ENCODE measurements at regions not wholly inside any gene's neighbourhood (a gene's known extent, or its start where the extent isn't known, plus 50 kb on each side); places are given as distances from the start of the nearest gene placed in this dataset.

GRCh38 chr11:113618360-113618759, 87.7 kb downstream of the TMPRSS5 start:
- Mint-ChIP-seq H3K36me3 (no peaks in the 10 kb centered on the region), H3K4me1 (no peaks in the 10 kb centered on the region), H3K27ac (no peak overlapping the region), H3K27me3 (ENCODE audit: low read depth in 2 of 2) (peaks cover 15 to 49% of the 10 kb centered on the region in 2 donors), H3K4me3 (no peak overlapping the region), H3K9me3 (peaks cover 0 to 3% of the 10 kb centered on the region in 2 donors)
- no peak for DNase-seq
- 98% methylated on average over 2 of the region's 2 CpGs for WGBS (ENCODE audit: insufficient coverage)
- Histone ChIP-seq H3K36me3 (ENCODE audit: control insufficient read depth, insufficient read depth, low read length) (no peaks in the 10 kb centered on the region), H3K9me3 (ENCODE audit: control insufficient read depth, insufficient read depth, low read length) (no peaks in the 10 kb centered on the region), H3K4me1 (ENCODE audit: control insufficient read depth, insufficient read depth, low read length) (no peaks in the 10 kb centered on the region), H3K27ac (ENCODE audit: low read length) (no peak overlapping the region), H3K27me3 (ENCODE audit: control insufficient read depth, insufficient read depth, low read length) (no peaks in the 10 kb centered on the region), H3K4me3 (ENCODE audit: low read length) (no peak overlapping the region)
- TF ChIP-seq CTCF (IDR thresholded peaks at IDR 0.05), result no peak
- no peak for ATAC-seq
- intact Hi-C loops (cut with micrococcal nuclease), result no loop called here

- H3K4me1 Mint-ChIP-seq, result no peaks in the 10 kb centered on the region
- ATAC-seq, result no peak
- H3K4me3 Mint-ChIP-seq, result no peak overlapping the region
- Histone ChIP-seq H3K27ac (ENCODE audit: low read length) (no peak overlapping the region), H3K4me3 (ENCODE audit: low read length) (no peak overlapping the region), H3K9me3 (ENCODE audit: control insufficient read depth, insufficient read depth, low read length) (no peaks in the 10 kb centered on the region), H3K27me3 (ENCODE audit: control insufficient read depth, insufficient read depth, low read length) (no peaks in the 10 kb centered on the region), H3K4me1 (ENCODE audit: control insufficient read depth, insufficient read depth, low read length) (no peaks in the 10 kb centered on the region), H3K36me3 (ENCODE audit: control insufficient read depth, insufficient read depth, low read length) (no peaks in the 10 kb centered on the region)
- peaks cover 0 to 3% of the 10 kb centered on the region in 2 donors for H3K9me3 Mint-ChIP-seq
- WGBS (ENCODE audit: insufficient coverage), result no CpG with 5 or more reads among the region's 1 CpG
- TF ChIP-seq CTCF (IDR thresholded peaks at IDR 0.05), result no peak
- H3K27ac Mint-ChIP-seq, result no peak overlapping the region
- DNase-seq, result no peak
- intact Hi-C loops (cut with micrococcal nuclease), result no loop called here
- peaks cover 12 to 48% of the 10 kb centered on the region in 2 donors for H3K27me3 Mint-ChIP-seq (ENCODE audit: low read depth in 2 of 2)
- no peaks in the 10 kb centered on the region for H3K36me3 Mint-ChIP-seq
Measured at GRCh38 chr11:113615773-113616172, 90.3 kb downstream of the TMPRSS5 start.

GRCh38 chr11:113615098-113615497, 91.0 kb downstream of the TMPRSS5 start:
- TF ChIP-seq CTCF (IDR thresholded peaks at IDR 0.05), result no peak
- no peak for ATAC-seq
- H3K4me3 Mint-ChIP-seq, result no peak overlapping the region
- peaks cover 0 to 3% of the 10 kb centered on the region in 2 donors for H3K9me3 Mint-ChIP-seq
- intact Hi-C loops (cut with micrococcal nuclease), result no loop called here
- no peaks in the 10 kb centered on the region for H3K36me3 Mint-ChIP-seq
- no peak overlapping the region for H3K27ac ChIP-seq (ENCODE audit: low read length)
- no peak overlapping the region for H3K4me3 ChIP-seq (ENCODE audit: low read length)
- WGBS (ENCODE audit: insufficient coverage), result 82% methylated on average over 3 of the region's 3 CpGs
- H3K27me3 Mint-ChIP-seq (ENCODE audit: low read depth in 2 of 2), result peaks cover 12 to 48% of the 10 kb centered on the region in 2 donors
- H3K9me3 ChIP-seq (ENCODE audit: control insufficient read depth, insufficient read depth, low read length), result no peaks in the 10 kb centered on the region
- DNase-seq, result no peak
- no peaks in the 10 kb centered on the region for H3K27me3 ChIP-seq (ENCODE audit: control insufficient read depth, insufficient read depth, low read length)
- H3K4me1 ChIP-seq (ENCODE audit: control insufficient read depth, insufficient read depth, low read length), result no peaks in the 10 kb centered on the region
- H3K36me3 ChIP-seq (ENCODE audit: control insufficient read depth, insufficient read depth, low read length), result no peaks in the 10 kb centered on the region
- H3K4me1 Mint-ChIP-seq, result no peaks in the 10 kb centered on the region
- H3K27ac Mint-ChIP-seq, result no peak overlapping the region

GRCh38 chr11:113614097-113614496, 92.0 kb downstream of the TMPRSS5 start:
- H3K4me3 Mint-ChIP-seq, result no peak overlapping the region
- ATAC-seq (no peak), DNase-seq (no peak)
- H3K36me3 Mint-ChIP-seq, result no peaks in the 10 kb centered on the region
- no peaks in the 10 kb centered on the region for H3K4me1 ChIP-seq (ENCODE audit: control insufficient read depth, insufficient read depth, low read length)
- H3K9me3 ChIP-seq (ENCODE audit: control insufficient read depth, insufficient read depth, low read length), result no peaks in the 10 kb centered on the region
- H3K27ac Mint-ChIP-seq, result no peak overlapping the region
- intact Hi-C loops (cut with micrococcal nuclease), result no loop called here
- H3K4me1 Mint-ChIP-seq, result no peaks in the 10 kb centered on the region
- H3K27me3 Mint-ChIP-seq (ENCODE audit: low read depth in 2 of 2), result peaks cover 12 to 39% of the 10 kb centered on the region in 2 donors
- H3K27me3 ChIP-seq (ENCODE audit: control insufficient read depth, insufficient read depth, low read length), result no peaks in the 10 kb centered on the region
- H3K36me3 ChIP-seq (ENCODE audit: control insufficient read depth, insufficient read depth, low read length), result no peaks in the 10 kb centered on the region
- no peak for TF ChIP-seq CTCF (IDR thresholded peaks at IDR 0.05)
- H3K27ac ChIP-seq (ENCODE audit: low read length), result no peak overlapping the region
- no peak overlapping the region for H3K4me3 ChIP-seq (ENCODE audit: low read length)
- no peaks in the 10 kb centered on the region for H3K9me3 Mint-ChIP-seq
- no CpG with 5 or more reads among the region's 2 CpGs for WGBS (ENCODE audit: insufficient coverage)

Measured in natural killer cell (primary cell).